ENCODE measurements at regions not wholly inside any gene's neighbourhood (a gene's known extent, or its start where the extent isn't known, plus 50 kb on each side); places are given as distances from the start of the nearest gene placed in this dataset.

DNA sequence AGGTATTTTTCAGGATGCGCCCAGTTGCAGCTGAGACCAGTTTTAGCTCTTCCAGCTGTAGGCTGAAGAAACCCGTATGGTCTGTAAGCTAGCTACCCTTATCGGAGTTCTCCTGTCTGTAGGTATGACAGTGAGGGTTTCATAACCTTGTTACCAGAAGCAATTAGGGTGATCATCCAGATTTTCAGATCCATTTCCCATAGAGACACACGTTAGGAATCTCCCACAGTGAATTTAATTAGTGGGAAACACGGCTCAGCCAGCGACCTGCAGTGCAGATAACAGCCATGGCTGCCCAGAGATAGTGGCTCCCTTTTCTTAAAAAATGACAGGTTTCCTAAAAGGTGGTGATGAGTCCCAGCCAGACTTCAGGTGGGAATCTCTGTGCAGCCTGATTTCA, 111.1 kb downstream of the BTBD3 start (continued):
- TF ChIP-seq ZNF692 (tag by site-specific recombination; IDR thresholded peaks at IDR 0.05) (no peak), SP3 (tag by site-specific recombination; IDR thresholded peaks at IDR 0.05) (no peak), GFI1B (tag by site-specific recombination; IDR thresholded peaks at IDR 0.05) (no peak), ZNF473 (tag by site-specific recombination; IDR thresholded peaks at IDR 0.05) (no peak), ZBTB20 (tag by site-specific recombination; IDR thresholded peaks at IDR 0.05) (no peak), ZSCAN16 (tag by site-specific recombination; IDR thresholded peaks at IDR 0.05) (no peak), MZF1 (tag by site-specific recombination; IDR thresholded peaks at IDR 0.05; ENCODE audit: borderline replicate concordance) (no peak), ZNF175 (tag by site-specific recombination; IDR thresholded peaks at IDR 0.05) (no peak), ZNF133 (tag by site-specific recombination; IDR thresholded peaks at IDR 0.05) (no peak), YY2 (tag by site-specific recombination; IDR thresholded peaks at IDR 0.05) (no peak), ZNF157 (tag by site-specific recombination; IDR thresholded peaks at IDR 0.05) (no peak)

GRCh38 chr20:12030470-12030869, 112.8 kb downstream of the BTBD3 start:
- Histone ChIP-seq H3K36me3 (ENCODE audit: control insufficient read depth in 2 of 2, insufficient read depth in 1 of 2, low read length in 2 of 2) (no peaks in the 10 kb centered on the region), H3K4me1 (ENCODE audit: control insufficient read depth, insufficient read depth, low read length) (no peaks in the 10 kb centered on the region), H3K4me3 (ENCODE audit: low read depth, low read length) (no peak overlapping the region), H3K9me3 (ENCODE audit: control insufficient read depth, insufficient read depth, low read depth, low read length) (no peaks in the 10 kb centered on the region), H3K27ac (ENCODE audit: extremely low read depth, low read depth, low read length) (no peak overlapping the region)
- ChIA-PET CTCF (interaction anchor here (0.6 to 2.8 kb wide), 2 partner anchors 18 to 25 kb away, joined by 3 to 9 read pairs; no protein-coding TSS in a partner anchor), POLR2A (no interaction called here)
- TF ChIP-seq ZBTB6 (tag by site-specific recombination; IDR thresholded peaks at IDR 0.05) (no peak), ZNF221 (tag by site-specific recombination; IDR thresholded peaks at IDR 0.05; ENCODE audit: borderline replicate concordance) (no peak), SP3 (tag by site-specific recombination; IDR thresholded peaks at IDR 0.05) (no peak), ZNF660 (tag by site-specific recombination; IDR thresholded peaks at IDR 0.05) (no peak)

GRCh38 chr20:12036142-12036541, 118.4 kb downstream of the BTBD3 start:
- H3K27ac ChIP-seq (ENCODE audit: extremely low read depth, low read depth, low read length), result no peak overlapping the region
- POLR2A ChIA-PET, result no interaction called here
- H3K9me3 ChIP-seq (ENCODE audit: control insufficient read depth, insufficient read depth, low read depth, low read length), result no peaks in the 10 kb centered on the region
- no peaks in the 10 kb centered on the region for H3K36me3 ChIP-seq (ENCODE audit: control insufficient read depth in 2 of 2, insufficient read depth in 1 of 2, low read length in 2 of 2)
- CTCF ChIA-PET, result interaction anchor here (1.2 kb wide), 1 partner anchor 24 kb away, joined by 3 read pairs; no protein-coding TSS in a partner anchor
- no peak overlapping the region for H3K4me3 ChIP-seq (ENCODE audit: low read depth, low read length)
- H3K4me1 ChIP-seq (ENCODE audit: control insufficient read depth, insufficient read depth, low read length), result no peaks in the 10 kb centered on the region
- TF ChIP-seq KLF8 (tag by site-specific recombination; IDR thresholded peaks at IDR 0.05) (no peak), OSR2 (tag by site-specific recombination; IDR thresholded peaks at IDR 0.05) (no peak), KLF7 (tag by site-specific recombination; IDR thresholded peaks at IDR 0.05; ENCODE audit: borderline replicate concordance) (no peak), RBAK (tag by site-specific recombination; IDR thresholded peaks at IDR 0.05) (no peak), GLI4 (tag by site-specific recombination; IDR thresholded peaks at IDR 0.05) (no peak), SCRT2 (tag by site-specific recombination; IDR thresholded peaks at IDR 0.05) (no peak), ZNF777 (tag by site-specific recombination; IDR thresholded peaks at IDR 0.05; ENCODE audit: borderline replicate concordance) (no peak), ZNF843 (tag by site-specific recombination; IDR thresholded peaks at IDR 0.05) (no peak), ZNF112 (tag by site-specific recombination; IDR thresholded peaks at IDR 0.05) (no peak), ELK4 (IDR thresholded peaks at IDR 0.05; ENCODE audit: borderline replicate concordance, low read depth, low read length) (no peak), ZNF302 (tag by site-specific recombination; IDR thresholded peaks at IDR 0.05; ENCODE audit: low read depth) (no peak), ZNF623 (tag by site-specific recombination; IDR thresholded peaks at IDR 0.05) (no peak), ZNF223 (tag by site-specific recombination; IDR thresholded peaks at IDR 0.05) (no peak), ZNF18 (tag by site-specific recombination; IDR thresholded peaks at IDR 0.05) (no peak), ZNF366 (tag by site-specific recombination; conservative IDR thresholded peaks at IDR 0.05) (no peak), ZNF114 (tag by site-specific recombination; IDR thresholded peaks at IDR 0.05) (no peak)
- TF ChIP-seq, protein P1, sequence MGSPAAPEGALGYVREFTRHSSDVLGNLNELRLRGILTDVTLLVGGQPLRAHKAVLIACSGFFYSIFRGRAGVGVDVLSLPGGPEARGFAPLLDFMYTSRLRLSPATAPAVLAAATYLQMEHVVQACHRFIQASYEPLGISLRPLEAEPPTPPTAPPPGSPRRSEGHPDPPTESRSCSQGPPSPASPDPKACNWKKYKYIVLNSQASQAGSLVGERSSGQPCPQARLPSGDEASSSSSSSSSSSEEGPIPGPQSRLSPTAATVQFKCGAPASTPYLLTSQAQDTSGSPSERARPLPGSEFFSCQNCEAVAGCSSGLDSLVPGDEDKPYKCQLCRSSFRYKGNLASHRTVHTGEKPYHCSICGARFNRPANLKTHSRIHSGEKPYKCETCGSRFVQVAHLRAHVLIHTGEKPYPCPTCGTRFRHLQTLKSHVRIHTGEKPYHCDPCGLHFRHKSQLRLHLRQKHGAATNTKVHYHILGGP (tag by site-specific recombination; IDR thresholded peaks at IDR 0.05), result no peak
